Astrocyte (in vitro differentiated cells and primary cell): ENCODE measurements at regions not wholly inside any gene's neighbourhood (a gene's known extent, or its start where the extent isn't known, plus 50 kb on each side); places are given as distances from the start of the nearest gene placed in this dataset.

Experiments used
- DNase-seq: peaks from one replicate; pipeline ENCODE4 v3.0.0-alpha.2; 2010; ENCODE audit warnings: low read depth
- FAIRE-seq: peaks from 2 replicates; lab custom pipeline; 2011; peaks lifted over from hg19 to GRCh38; lab: Jason Lieb, UNC
- H2AFZ ChIP-seq: 2 replicates; pipeline ENCODE4 v1.6.0; 2012; ENCODE audit warnings: low read depth, low read length, inconsistent platforms
- H3K27ac ChIP-seq: 2 replicates; pipeline ENCODE4 v1.5.1; 2011; ENCODE audit warnings: low read depth, low read length, inconsistent platforms
- H3K27me3 ChIP-seq: 2 replicates; pipeline ENCODE4 v1.6.0; 2011; ENCODE audit warnings: low read length, inconsistent platforms; ENCODE audit not compliant: insufficient read depth
- H3K36me3 ChIP-seq: 2 replicates; pipeline ENCODE4 v1.5.1; 2011; ENCODE audit warnings: low read length, inconsistent platforms; ENCODE audit not compliant: insufficient read depth
- H3K4me1 ChIP-seq: 2 replicates; pipeline ENCODE4 v1.5.1; 2011; ENCODE audit warnings: low read length, inconsistent platforms; ENCODE audit not compliant: insufficient read depth
- H3K4me2 ChIP-seq: 2 replicates; pipeline ENCODE4 v1.6.0; 2012; ENCODE audit warnings: low read length, inconsistent platforms
- H3K4me3 ChIP-seq: 2 replicates; pipeline ENCODE4 v1.5.1; 2011; ENCODE audit warnings: low read depth, mild to moderate bottlenecking, low read length, inconsistent platforms; ENCODE audit not compliant: insufficient read depth
- H3K79me2 ChIP-seq: 2 replicates; pipeline ENCODE4 v1.6.0; 2012; ENCODE audit warnings: mild to moderate bottlenecking, low read length, inconsistent platforms; ENCODE audit not compliant: insufficient read depth
- H3K9ac ChIP-seq: 2 replicates; pipeline ENCODE4 v1.6.0; 2012; ENCODE audit warnings: mild to moderate bottlenecking, low read length, inconsistent platforms
- H3K9me3 ChIP-seq: 2 replicates; pipeline ENCODE4 v1.5.1; 2012; ENCODE audit warnings: low read depth, mild to moderate bottlenecking, low read length, inconsistent platforms; ENCODE audit not compliant: insufficient read depth
- H4K20me1 ChIP-seq: 2 replicates; pipeline ENCODE4 v1.6.0; 2012; ENCODE audit warnings: low read length, inconsistent platforms; ENCODE audit not compliant: insufficient read depth
- H3K27ac Mint-ChIP-seq: one replicate; pipeline ENCODE4 v1.8.0; 2021; ENCODE audit warnings: mild to moderate bottlenecking, mixed read lengths; ENCODE audit not compliant: unreplicated experiment
- H3K27me3 Mint-ChIP-seq: one replicate; pipeline ENCODE4 v1.8.0; 2021; ENCODE audit warnings: low read depth, mixed read lengths; ENCODE audit not compliant: unreplicated experiment
- H3K36me3 Mint-ChIP-seq: one replicate; pipeline ENCODE4 v1.8.0; 2021; ENCODE audit warnings: low read depth, mixed read lengths; ENCODE audit not compliant: unreplicated experiment
- H3K4me1 Mint-ChIP-seq: one replicate; pipeline ENCODE4 v1.8.0; 2021; ENCODE audit warnings: low read depth, mixed read lengths; ENCODE audit not compliant: unreplicated experiment
- H3K4me3 Mint-ChIP-seq: one replicate; pipeline ENCODE4 v1.8.0; 2021; ENCODE audit warnings: mild to moderate bottlenecking, moderate library complexity, mixed read lengths; ENCODE audit not compliant: unreplicated experiment
- H3K9me3 Mint-ChIP-seq: one replicate; pipeline ENCODE4 v1.8.0; 2021; ENCODE audit warnings: mild to moderate bottlenecking, mixed read lengths; ENCODE audit not compliant: unreplicated experiment
- CTCF ChIP-seq: IDR thresholded peaks from 2 replicates; pipeline ENCODE4 v1.5.1; 2011; ENCODE audit warnings: low read depth, mild to moderate bottlenecking, inconsistent platforms, low read length, moderate library complexity; ENCODE audit not compliant: insufficient read depth
- EZH2 ChIP-seq: IDR thresholded peaks from 2 replicates; pipeline ENCODE4 v1.6.1; 2012; ENCODE audit warnings: mild to moderate bottlenecking, low read length, inconsistent platforms; ENCODE audit not compliant: insufficient read depth

GRCh38 chr1:14220811-14221210 is 377.7 kb upstream of the KAZN start:
- Histone ChIP-seq H3K27me3 (no peaks in the 10 kb centered on the region), H3K9ac (no peak overlapping the region), H3K36me3 (no peaks in the 10 kb centered on the region), H3K79me2 (no peaks in the 10 kb centered on the region), H3K4me3 (no peak overlapping the region), H3K4me2 (no peak overlapping the region), H3K9me3 (no peaks in the 10 kb centered on the region), H3K27ac (no peak overlapping the region), H2AFZ (no peak overlapping the region), H3K4me1 (no peaks in the 10 kb centered on the region), H4K20me1 (no peaks in the 10 kb centered on the region)
- Mint-ChIP-seq H3K27ac (no peak overlapping the region), H3K4me3 (no peak overlapping the region), H3K36me3 (no peaks in the 10 kb centered on the region), H3K9me3 (peaks cover 8% of the 10 kb centered on the region), H3K27me3 (no peaks in the 10 kb centered on the region), H3K4me1 (no peaks in the 10 kb centered on the region)
- DNase-seq, result no peak
- TF ChIP-seq CTCF, result no peak
- no peak for TF ChIP-seq EZH2
- FAIRE-seq, result no peak

GRCh38 chr1:14222086-14222485 is 376.4 kb upstream of the KAZN start:
- Mint-ChIP-seq H3K9me3 (peaks cover 5% of the 10 kb centered on the region), H3K36me3 (no peaks in the 10 kb centered on the region), H3K4me1 (no peaks in the 10 kb centered on the region), H3K27me3 (no peaks in the 10 kb centered on the region), H3K4me3 (no peak overlapping the region), H3K27ac (no peak overlapping the region)
- H3K79me2 ChIP-seq, result no peaks in the 10 kb centered on the region
- no peaks in the 10 kb centered on the region for H4K20me1 ChIP-seq
- H3K36me3 ChIP-seq, result no peaks in the 10 kb centered on the region
- no peak overlapping the region for H3K4me2 ChIP-seq
- DNase-seq (no peak), FAIRE-seq (no peak)
- TF ChIP-seq EZH2, result no peak
- no peaks in the 10 kb centered on the region for H3K9me3 ChIP-seq
- no peaks in the 10 kb centered on the region for H3K4me1 ChIP-seq
- H3K27ac ChIP-seq, result no peak overlapping the region
- no peaks in the 10 kb centered on the region for H3K27me3 ChIP-seq
- H3K4me3 ChIP-seq, result no peak overlapping the region
- no peak overlapping the region for H2AFZ ChIP-seq
- no peak overlapping the region for H3K9ac ChIP-seq

- H3K4me2 ChIP-seq, result no peak overlapping the region
- no peak for FAIRE-seq
- Mint-ChIP-seq H3K27me3 (no peaks in the 10 kb centered on the region), H3K9me3 (peaks cover 4% of the 10 kb centered on the region), H3K4me1 (no peaks in the 10 kb centered on the region), H3K36me3 (no peaks in the 10 kb centered on the region), H3K4me3 (no peak overlapping the region), H3K27ac (no peak overlapping the region)
- no peaks in the 10 kb centered on the region for H3K9me3 ChIP-seq
- H3K27ac ChIP-seq, result no peak overlapping the region
- DNase-seq, result no peak
- no peaks in the 10 kb centered on the region for H3K4me1 ChIP-seq
- TF ChIP-seq EZH2, result no peak
- TF ChIP-seq CTCF, result no peak
- no peak overlapping the region for H3K9ac ChIP-seq
- H3K79me2 ChIP-seq, result no peaks in the 10 kb centered on the region
- H3K4me3 ChIP-seq, result no peak overlapping the region
- H2AFZ ChIP-seq, result no peak overlapping the region
- H3K36me3 ChIP-seq, result no peaks in the 10 kb centered on the region
- no peaks in the 10 kb centered on the region for H4K20me1 ChIP-seq
- no peaks in the 10 kb centered on the region for H3K27me3 ChIP-seq
Measured at GRCh38 chr1:14228677-14229076, 369.8 kb upstream of the KAZN start.
